Endothelial cell of umbilical vein (primary cell): ENCODE measurements at regions not wholly inside any gene's neighbourhood (a gene's known extent, or its start where the extent isn't known, plus 50 kb on each side); places are given as distances from the start of the nearest gene placed in this dataset.

Source experiments
- BruUV-seq: library from RNA; stranded (reverse); fragments of 400-500 nt; replicated peaks from 2 replicates; lab custom pipeline; 2021; lab: Mats Ljungman, UMichigan
- CTCF ChIA-PET: fragments of 300-600, 350-600 bp; sonication (Branson Sonifier 250); formaldehyde crosslinking; loops from one replicate; lab custom pipeline; 2021; ENCODE audit warnings: antibody characterized with exemption, inconsistent platforms; lab: Charles Lee
- POLR2A ChIA-PET: fragments of 300-600, 350-600 bp; sonication (Branson Sonifier 250); formaldehyde crosslinking; loops from one replicate; lab custom pipeline; 2021; ENCODE audit warnings: antibody characterized with exemption, inconsistent platforms; lab: Charles Lee
- DNase-seq: peaks from one replicate; pipeline ENCODE4 v3.0.0-alpha.2; 2011; ENCODE audit warnings: low read depth, low spot score
- FAIRE-seq: peaks from 2 replicates; lab custom pipeline; 2011; peaks lifted over from hg19 to GRCh38; lab: Jason Lieb, UNC
- H2AFZ ChIP-seq: 2 replicates; pipeline ENCODE4 v1.6.0; 2012; ENCODE audit warnings: low read depth, low read length, control low read depth, inconsistent platforms
- H3K27ac ChIP-seq: 2 replicates; pipeline ENCODE4 v1.5.1; 2011; ENCODE audit warnings: low read depth, mild to moderate bottlenecking, control low read depth, low read length, moderate library complexity; ENCODE audit not compliant: insufficient read depth
- H3K27me3 ChIP-seq, 2 experiments: 2 replicates each; pipeline versions ENCODE4 v1.6.0 to v1.6.1; 2011; ENCODE audit warnings: low read length in 2 of 2, mixed read lengths in 1 of 2; ENCODE audit not compliant: control insufficient read depth in 2 of 2, insufficient read depth in 2 of 2
- H3K36me3 ChIP-seq, 2 experiments: 2 replicates in 1 of 2; 3 replicates in 1 of 2; pipeline ENCODE4 v1.5.1; 2011; ENCODE audit warnings: low read length in 2 of 2, mild to moderate bottlenecking in 1 of 2, moderate library complexity in 1 of 2; ENCODE audit not compliant: control insufficient read depth in 2 of 2, insufficient read depth in 2 of 2; ENCODE audit errors: extremely low read depth in 1 of 2
- H3K4me1 ChIP-seq: 3 replicates; pipeline ENCODE4 v1.5.1; 2011; ENCODE audit warnings: mild to moderate bottlenecking, low read length; ENCODE audit not compliant: control insufficient read depth, insufficient read depth; ENCODE audit errors: extremely low read depth
- H3K4me2 ChIP-seq: 2 replicates; pipeline ENCODE4 v1.6.1; 2011; ENCODE audit warnings: low read length, control low read depth, mixed read lengths; ENCODE audit not compliant: insufficient read depth
- H3K4me3 ChIP-seq, 3 experiments: fragments of 200-600 bp in 1 of 3; sonication (generic), shearing (Covaris generic) in 1 of 3; replicated peaks in 1 of 3; 2 replicates each; pipeline ENCODE4 v1.5.1; 2011 to 2016; ENCODE audit warnings: control low read depth in 3 of 3, low read length in 3 of 3, mild to moderate bottlenecking in 2 of 3, inconsistent platforms in 1 of 3, low read depth in 1 of 3, moderate library complexity in 1 of 3; ENCODE audit not compliant: insufficient read depth in 1 of 3
- H3K79me2 ChIP-seq: 2 replicates; pipeline ENCODE4 v1.6.0; 2012; ENCODE audit warnings: low read length, inconsistent platforms; ENCODE audit not compliant: control insufficient read depth, insufficient read depth
- H3K9ac ChIP-seq: replicated peaks from 2 replicates; pipeline ENCODE3; 2011; ENCODE audit warnings: low read length, control low read depth; ENCODE audit not compliant: insufficient read depth; ENCODE audit errors: extremely low read depth
- H3K9me1 ChIP-seq: replicated peaks from 3 replicates; pipeline ENCODE4 v1.6.0; 2011; ENCODE audit warnings: mild to moderate bottlenecking, low read length; ENCODE audit not compliant: control insufficient read depth, insufficient read depth; ENCODE audit errors: extremely low read depth
- H3K9me3 ChIP-seq: replicated peaks from 2 replicates; pipeline ENCODE4 v1.5.1; 2012; ENCODE audit warnings: low read length, inconsistent platforms; ENCODE audit not compliant: control insufficient read depth, insufficient read depth
- H4K20me1 ChIP-seq: replicated peaks from 2 replicates; pipeline ENCODE3; 2011; ENCODE audit warnings: mild to moderate bottlenecking, low read length; ENCODE audit not compliant: control insufficient read depth, insufficient read depth; ENCODE audit errors: extremely low read depth
- EZH2 ChIP-seq: IDR thresholded peaks from 2 replicates; pipeline ENCODE4 v1.6.1; 2012; ENCODE audit warnings: borderline replicate concordance, low read depth, mild to moderate bottlenecking, moderate library complexity, low read length, inconsistent platforms; ENCODE audit not compliant: severe bottlenecking
- FOS ChIP-seq: IDR thresholded peaks from 2 replicates; pipeline ENCODE4 v1.6.1; 2011; ENCODE audit warnings: mild to moderate bottlenecking, low read length, moderate library complexity, borderline replicate concordance; ENCODE audit not compliant: insufficient read depth
- GATA2 ChIP-seq: IDR thresholded peaks from 2 replicates; pipeline ENCODE4 v1.7.0; 2011; ENCODE audit warnings: low read depth, mild to moderate bottlenecking, moderate library complexity, mixed read lengths, low read length; ENCODE audit not compliant: insufficient read length, insufficient read depth
- JUN ChIP-seq: IDR thresholded peaks from 2 replicates; pipeline ENCODE4 v1.6.1; 2011; ENCODE audit warnings: borderline replicate concordance, low read depth; ENCODE audit not compliant: insufficient read length, insufficient read depth
- MYC ChIP-seq: IDR thresholded peaks from one replicate; pipeline ENCODE4 v1.6.1; 2011; ENCODE audit warnings: mild to moderate bottlenecking, low read depth, low read length
- POLR2A ChIP-seq: IDR thresholded peaks from 2 replicates; pipeline ENCODE4 v1.6.1; 2012; ENCODE audit warnings: low read depth, mild to moderate bottlenecking, control low read depth, low read length
- POLR2AphosphoS5 ChIP-seq: IDR thresholded peaks from 2 replicates; pipeline ENCODE4 v1.6.1; 2012; ENCODE audit warnings: low read depth, mild to moderate bottlenecking, control low read depth, low read length, moderate library complexity; ENCODE audit not compliant: insufficient read depth
- dilution Hi-C: fragments of 300-500 bp; cut with MboI; formaldehyde crosslinking; loops from one replicate; pipeline ENCODE4 v1.15.0; 2019; ENCODE audit warnings: low sequenced_read_pairs; ENCODE audit not compliant: extremely low pct_ligation_motif_present
- intact Hi-C: fragments of 100-400 bp; cut with micrococcal nuclease; formaldehyde crosslinking; loops from one replicate; pipeline ENCODE4 v1.10.0; 2022
- TF ChIP-seq, protein P1 (sequence below), 2 donors: IDR thresholded peaks; 1 replicate in 1 of 2; 2 replicates in 1 of 2; pipeline ENCODE4 v1.5.1; 2011; ENCODE audit warnings: low read length in 2 of 2, mild to moderate bottlenecking in 2 of 2, moderate library complexity in 2 of 2, control low read depth in 1 of 2, inconsistent platforms in 1 of 2, low read depth in 1 of 2; ENCODE audit not compliant: insufficient read depth in 1 of 2; ENCODE audit errors: extremely low read depth in 1 of 2
- TF ChIP-seq, protein P2 (sequence below): IDR thresholded peaks from 2 replicates; pipeline ENCODE4 v1.6.1; 2011; ENCODE audit not compliant: insufficient read depth, insufficient read length

DNA sequence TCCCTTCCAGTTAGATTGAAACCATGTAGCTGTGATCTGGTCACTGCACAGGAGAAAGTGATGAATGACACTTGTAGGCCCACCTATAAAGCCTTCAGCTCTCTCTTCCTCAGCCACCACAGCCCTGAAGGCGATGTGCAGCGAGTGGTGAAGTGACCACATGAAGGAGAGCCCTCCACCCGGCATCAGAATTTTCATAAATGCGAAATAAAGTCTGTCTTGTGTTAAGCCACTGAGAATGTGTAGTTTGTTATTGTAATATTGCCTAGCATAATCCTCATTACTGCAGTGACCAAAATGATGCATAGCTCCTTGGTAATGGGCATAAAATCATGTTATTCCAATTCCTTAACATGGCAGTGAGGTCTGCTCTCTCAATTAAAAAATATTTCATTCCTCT lies 122.1 kb upstream of the LYPLAL1 start:
- POLR2A ChIA-PET, result no interaction called here
- Histone ChIP-seq H3K9me3 (no peaks in the 10 kb centered on the region), H3K79me2 (no peaks in the 10 kb centered on the region), H3K9me1 (no peaks in the 10 kb centered on the region), H3K36me3 (no peaks in the 10 kb centered on the region), H3K4me3 (no peak overlapping the region), H3K27me3 (no peaks in the 10 kb centered on the region), H3K27ac (no peak overlapping the region), H3K9ac (no peak overlapping the region), H4K20me1 (no peaks in the 10 kb centered on the region), H3K4me1 (no peaks in the 10 kb centered on the region), H2AFZ (no peak overlapping the region), H3K4me2 (no peak overlapping the region)
- intact Hi-C loops, result no loop called here
- DNase-seq (no peak), FAIRE-seq (no peak)
- CTCF ChIA-PET, result interaction anchor here (0.7 kb wide), 1 partner anchor 15 kb away, joined by 3 read pairs; no protein-coding TSS in a partner anchor
- dilution Hi-C loops, result no loop called here
- TF ChIP-seq FOS (no peak), MYC (no peak), JUN (no peak), EZH2 (no peak), POLR2A (no peak), GATA2 (no peak), POLR2AphosphoS5 (no peak)
- TF ChIP-seq, protein P1, sequence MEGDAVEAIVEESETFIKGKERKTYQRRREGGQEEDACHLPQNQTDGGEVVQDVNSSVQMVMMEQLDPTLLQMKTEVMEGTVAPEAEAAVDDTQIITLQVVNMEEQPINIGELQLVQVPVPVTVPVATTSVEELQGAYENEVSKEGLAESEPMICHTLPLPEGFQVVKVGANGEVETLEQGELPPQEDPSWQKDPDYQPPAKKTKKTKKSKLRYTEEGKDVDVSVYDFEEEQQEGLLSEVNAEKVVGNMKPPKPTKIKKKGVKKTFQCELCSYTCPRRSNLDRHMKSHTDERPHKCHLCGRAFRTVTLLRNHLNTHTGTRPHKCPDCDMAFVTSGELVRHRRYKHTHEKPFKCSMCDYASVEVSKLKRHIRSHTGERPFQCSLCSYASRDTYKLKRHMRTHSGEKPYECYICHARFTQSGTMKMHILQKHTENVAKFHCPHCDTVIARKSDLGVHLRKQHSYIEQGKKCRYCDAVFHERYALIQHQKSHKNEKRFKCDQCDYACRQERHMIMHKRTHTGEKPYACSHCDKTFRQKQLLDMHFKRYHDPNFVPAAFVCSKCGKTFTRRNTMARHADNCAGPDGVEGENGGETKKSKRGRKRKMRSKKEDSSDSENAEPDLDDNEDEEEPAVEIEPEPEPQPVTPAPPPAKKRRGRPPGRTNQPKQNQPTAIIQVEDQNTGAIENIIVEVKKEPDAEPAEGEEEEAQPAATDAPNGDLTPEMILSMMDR (IDR thresholded peaks at IDR 0.05; ENCODE audit: extremely low read depth in 1 of 2, insufficient read depth in 1 of 2, low read depth in 1 of 2, low read length in 2 of 2), result no peak
- TF ChIP-seq, protein P2, sequence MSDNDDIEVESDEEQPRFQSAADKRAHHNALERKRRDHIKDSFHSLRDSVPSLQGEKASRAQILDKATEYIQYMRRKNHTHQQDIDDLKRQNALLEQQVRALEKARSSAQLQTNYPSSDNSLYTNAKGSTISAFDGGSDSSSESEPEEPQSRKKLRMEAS, result no peak
- no TSS peak for BruUV-seq
